Subcutaneous abdominal adipose tissue (tissue), 5 donors: ENCODE measurements at regions not wholly inside any gene's neighbourhood (a gene's known extent, or its start where the extent isn't known, plus 50 kb on each side); places are given as distances from the start of the nearest gene placed in this dataset.

Experiments used
- H3K27ac ChIP-seq: one replicate; pipeline ENCODE4 v1.7.0; 2013; ENCODE audit warnings: low read depth, mild to moderate bottlenecking, inconsistent platforms, low read length, moderate library complexity
- H3K27me3 ChIP-seq, 5 donors: one replicate each; pipeline ENCODE4 v1.7.0; 2013; ENCODE audit warnings: low read length in 5 of 5, inconsistent platforms in 1 of 5; ENCODE audit not compliant: control insufficient read depth in 5 of 5, insufficient read depth in 4 of 5
- H3K36me3 ChIP-seq, 5 donors: one replicate each; pipeline ENCODE4 v1.7.0; 2013; ENCODE audit warnings: low read length in 5 of 5; ENCODE audit not compliant: control insufficient read depth in 5 of 5, insufficient read depth in 5 of 5
- H3K4me1 ChIP-seq, 5 donors: one replicate each; pipeline ENCODE4 v1.7.0; 2013; ENCODE audit warnings: low read length in 5 of 5, mild to moderate bottlenecking in 3 of 5, moderate library complexity in 1 of 5; ENCODE audit not compliant: control insufficient read depth in 5 of 5, insufficient read depth in 5 of 5
- H3K4me3 ChIP-seq, 5 donors: one replicate each; pipeline ENCODE4 v1.7.0; 2013; ENCODE audit warnings: low read length in 5 of 5, low read depth in 1 of 5
- H3K9ac ChIP-seq, 5 donors: one replicate each; pipeline ENCODE4 v1.7.0; 2013; ENCODE audit warnings: low read length in 5 of 5, mild to moderate bottlenecking in 4 of 5, moderate library complexity in 3 of 5
- H3K9me3 ChIP-seq, 5 donors: one replicate each; pipeline ENCODE4 v1.7.0; 2013; ENCODE audit warnings: low read length in 5 of 5; ENCODE audit not compliant: control insufficient read depth in 5 of 5
- donor health status: healthy.
- donor health status: healthy.
- donor health status: healthy.
- donor health status: healthy.
- donor health status: healthy.

GRCh38 chr13:72149701-72150100 lies 282.7 kb upstream of the DACH1 start:
- H3K27me3 ChIP-seq: no peaks in the 10 kb centered on the region
- H3K4me3 ChIP-seq: no peak overlapping the region
- H3K4me1 ChIP-seq: peaks cover 0 to 3% (median 0%) of the 10 kb centered on the region in 5 donors
- H3K9me3 ChIP-seq: no peaks in the 10 kb centered on the region
- no peak overlapping the region for H3K27ac ChIP-seq
- no peak overlapping the region for H3K9ac ChIP-seq
- H3K36me3 ChIP-seq: no peaks in the 10 kb centered on the region

GRCh38 chr13:72146816-72147215 lies 279.8 kb upstream of the DACH1 start:
- H3K9me3 ChIP-seq: no peaks in the 10 kb centered on the region
- H3K36me3 ChIP-seq: no peaks in the 10 kb centered on the region
- H3K4me1 ChIP-seq: peaks cover 0 to 8% (median 1%) of the 10 kb centered on the region in 5 donors
- no peak overlapping the region for H3K9ac ChIP-seq
- H3K27ac ChIP-seq: no peak overlapping the region
- H3K27me3 ChIP-seq: no peaks in the 10 kb centered on the region
- no peak overlapping the region for H3K4me3 ChIP-seq

GRCh38 chr13:72145383-72145782 lies 278.4 kb upstream of the DACH1 start:
- Histone ChIP-seq H3K9ac (no peak overlapping the region), H3K36me3 (no peaks in the 10 kb centered on the region), H3K27ac (no peak overlapping the region), H3K27me3 (no peaks in the 10 kb centered on the region), H3K9me3 (no peaks in the 10 kb centered on the region), H3K4me1 (peaks cover 0 to 11% (median 0%) of the 10 kb centered on the region in 5 donors), H3K4me3 (no peak overlapping the region)

GRCh38 chr13:72144636-72145035 lies 277.6 kb upstream of the DACH1 start:
- Histone ChIP-seq H3K36me3 (no peaks in the 10 kb centered on the region), H3K4me3 (no peak overlapping the region), H3K9ac (no peak overlapping the region), H3K27ac (no peak overlapping the region), H3K27me3 (no peaks in the 10 kb centered on the region), H3K4me1 (peaks cover 0 to 11% (median 0%) of the 10 kb centered on the region in 5 donors), H3K9me3 (no peaks in the 10 kb centered on the region)

GRCh38 chr13:72141855-72142519 lies 275.0 kb upstream of the DACH1 start:
- Histone ChIP-seq H3K27me3 (no peaks in the 10 kb centered on the region), H3K4me1 (peaks cover 0 to 11% (median 0%) of the 10 kb centered on the region in 5 donors), H3K36me3 (no peaks in the 10 kb centered on the region), H3K9me3 (no peaks in the 10 kb centered on the region), H3K4me3 (no peak overlapping the region), H3K27ac (peak overlapping the region; percentile 47), H3K9ac (no peak overlapping the region)

- no peak overlapping the region for H3K27ac ChIP-seq
Measured at GRCh38 chr13:72139192-72139591, 272.2 kb upstream of the DACH1 start.

GRCh38 chr13:72132075-72132474 lies 265.1 kb upstream of the DACH1 start:
- H3K27ac ChIP-seq: no peak overlapping the region
- H3K9ac ChIP-seq: no peak overlapping the region
- no peaks in the 10 kb centered on the region for H3K27me3 ChIP-seq
- H3K36me3 ChIP-seq: no peaks in the 10 kb centered on the region
- H3K9me3 ChIP-seq: peaks cover 0 to 3% (median 0%) of the 10 kb centered on the region in 5 donors
- H3K4me3 ChIP-seq: no peak overlapping the region
- H3K4me1 ChIP-seq: no peaks in the 10 kb centered on the region

More at GRCh38 chr13:72139192-72139591, 272.2 kb upstream of the DACH1 start:
- no peak overlapping the region for H3K4me3 ChIP-seq
- no peaks in the 10 kb centered on the region for H3K9me3 ChIP-seq
- H3K27me3 ChIP-seq: no peaks in the 10 kb centered on the region
- H3K4me1 ChIP-seq: peaks cover 0 to 11% (median 0%) of the 10 kb centered on the region in 5 donors
- H3K9ac ChIP-seq: no peak overlapping the region
- no peaks in the 10 kb centered on the region for H3K36me3 ChIP-seq

- Histone ChIP-seq H3K36me3 (no peaks in the 10 kb centered on the region), H3K27ac (no peak overlapping the region), H3K4me1 (no peaks in the 10 kb centered on the region), H3K9ac (no peak overlapping the region), H3K4me3 (no peak overlapping the region), H3K27me3 (no peaks in the 10 kb centered on the region), H3K9me3 (peaks cover 0 to 3% (median 0%) of the 10 kb centered on the region in 5 donors)
Measured at GRCh38 chr13:72129117-72129516, 262.1 kb upstream of the DACH1 start.

- Histone ChIP-seq H3K4me3 (no peak overlapping the region), H3K27me3 (no peaks in the 10 kb centered on the region), H3K4me1 (no peaks in the 10 kb centered on the region), H3K36me3 (no peaks in the 10 kb centered on the region), H3K9me3 (peaks cover 0 to 3% (median 0%) of the 10 kb centered on the region in 5 donors), H3K9ac (no peak overlapping the region), H3K27ac (no peak overlapping the region)
Measured at GRCh38 chr13:72127031-72127430, 260.0 kb upstream of the DACH1 start.

- Histone ChIP-seq H3K9ac (no peak overlapping the region), H3K4me1 (no peaks in the 10 kb centered on the region), H3K27ac (no peak overlapping the region), H3K27me3 (no peaks in the 10 kb centered on the region), H3K36me3 (no peaks in the 10 kb centered on the region), H3K4me3 (no peak overlapping the region), H3K9me3 (peaks cover 0 to 3% (median 0%) of the 10 kb centered on the region in 5 donors)
Measured at GRCh38 chr13:72126424-72126823, 259.4 kb upstream of the DACH1 start.
